HG03439 (cell line): ENCODE measurements at regions not wholly inside any gene's neighbourhood (a gene's known extent, or its start where the extent isn't known, plus 50 kb on each side); places are given as distances from the start of the nearest gene placed in this dataset.

Experiments
- ATAC-seq: cut with Tn5 transposase; IDR thresholded peaks from one replicate; pipeline ENCODE4 v1.9.1; 2021; ENCODE audit warnings: mild to moderate bottlenecking, moderate library complexity; ENCODE audit not compliant: unreplicated experiment

- ATAC-seq: no peak
These were observed 102.1 kb upstream of the RASGEF1B start for GRCh38 chr4:81573840-81574239.

- ATAC-seq: no peak
These were observed 100.7 kb upstream of the RASGEF1B start for GRCh38 chr4:81572402-81572801.

- ATAC-seq: no peak
These were observed 99.4 kb upstream of the RASGEF1B start for GRCh38 chr4:81571105-81571504.

- no peak for ATAC-seq
These were observed 94.5 kb upstream of the RASGEF1B start for GRCh38 chr4:81566161-81566591.

- no peak for ATAC-seq
These were observed 93.6 kb upstream of the RASGEF1B start for GRCh38 chr4:81565142-81565870.

- ATAC-seq: no peak
These were observed 92.3 kb upstream of the RASGEF1B start for GRCh38 chr4:81564025-81564424.

- peak; percentile 85 for ATAC-seq
These were observed 90.4 kb upstream of the RASGEF1B start for GRCh38 chr4:81562093-81562492.

- ATAC-seq: no peak
These were observed 85.6 kb upstream of the RASGEF1B start for GRCh38 chr4:81557306-81557705.

- no peak for ATAC-seq
These were observed 83.8 kb upstream of the RASGEF1B start for GRCh38 chr4:81555489-81555888.

- no peak for ATAC-seq
These were observed 80.4 kb upstream of the RASGEF1B start for GRCh38 chr4:81552086-81552485.

- ATAC-seq: no peak
These were observed 78.7 kb upstream of the RASGEF1B start for GRCh38 chr4:81550388-81550859.

GRCh38 chr4:81549984-81550383 is 78.3 kb upstream of the RASGEF1B start:
- no peak for ATAC-seq

- no peak for ATAC-seq
These were observed 75.1 kb upstream of the RASGEF1B start for GRCh38 chr4:81546777-81547176.

- ATAC-seq: no peak
These were observed 69.6 kb upstream of the RASGEF1B start for GRCh38 chr4:81541161-81541945.

GRCh38 chr4:81538716-81539427 is 67.2 kb upstream of the RASGEF1B start:
- no peak for ATAC-seq

- no peak for ATAC-seq
These were observed 59.7 kb upstream of the RASGEF1B start for GRCh38 chr4:81531410-81531809.

- no peak for ATAC-seq
These were observed 57.3 kb upstream of the RASGEF1B start for GRCh38 chr4:81528979-81529378.

GRCh38 chr4:81528200-81528599 is 56.5 kb upstream of the RASGEF1B start:
- ATAC-seq: no peak

- no peak for ATAC-seq
These were observed 56.0 kb upstream of the RASGEF1B start for GRCh38 chr4:81527709-81528108.

- ATAC-seq: no peak
These were observed 55.4 kb upstream of the RASGEF1B start for GRCh38 chr4:81527115-81527514.

GRCh38 chr4:81526706-81527105 is 55.0 kb upstream of the RASGEF1B start:
- ATAC-seq: no peak
